ENCODE measurements at regions not wholly inside any gene's neighbourhood (a gene's known extent, or its start where the extent isn't known, plus 50 kb on each side); places are given as distances from the start of the nearest gene placed in this dataset.

DNA sequence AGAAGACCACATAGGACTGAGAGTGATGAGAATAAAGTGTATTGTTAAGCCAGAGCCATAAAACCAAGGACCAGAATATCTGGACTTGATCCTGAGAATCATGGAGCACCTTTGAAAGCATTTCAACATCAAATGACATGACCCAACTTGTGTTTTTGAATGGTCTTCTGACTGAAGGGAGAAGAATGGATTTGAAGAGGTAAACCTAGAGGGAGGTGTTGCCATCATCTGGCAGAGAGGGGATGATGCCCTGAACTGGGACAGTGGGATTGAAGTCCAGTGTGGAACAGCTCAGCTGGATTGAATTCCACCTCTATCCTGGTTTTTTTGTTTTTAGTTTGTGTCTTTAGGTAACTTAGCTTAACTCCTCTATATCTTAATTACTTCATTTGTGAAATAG lies 570.0 kb downstream of the TBC1D32 start:
- TF ChIP-seq, protein P1, sequence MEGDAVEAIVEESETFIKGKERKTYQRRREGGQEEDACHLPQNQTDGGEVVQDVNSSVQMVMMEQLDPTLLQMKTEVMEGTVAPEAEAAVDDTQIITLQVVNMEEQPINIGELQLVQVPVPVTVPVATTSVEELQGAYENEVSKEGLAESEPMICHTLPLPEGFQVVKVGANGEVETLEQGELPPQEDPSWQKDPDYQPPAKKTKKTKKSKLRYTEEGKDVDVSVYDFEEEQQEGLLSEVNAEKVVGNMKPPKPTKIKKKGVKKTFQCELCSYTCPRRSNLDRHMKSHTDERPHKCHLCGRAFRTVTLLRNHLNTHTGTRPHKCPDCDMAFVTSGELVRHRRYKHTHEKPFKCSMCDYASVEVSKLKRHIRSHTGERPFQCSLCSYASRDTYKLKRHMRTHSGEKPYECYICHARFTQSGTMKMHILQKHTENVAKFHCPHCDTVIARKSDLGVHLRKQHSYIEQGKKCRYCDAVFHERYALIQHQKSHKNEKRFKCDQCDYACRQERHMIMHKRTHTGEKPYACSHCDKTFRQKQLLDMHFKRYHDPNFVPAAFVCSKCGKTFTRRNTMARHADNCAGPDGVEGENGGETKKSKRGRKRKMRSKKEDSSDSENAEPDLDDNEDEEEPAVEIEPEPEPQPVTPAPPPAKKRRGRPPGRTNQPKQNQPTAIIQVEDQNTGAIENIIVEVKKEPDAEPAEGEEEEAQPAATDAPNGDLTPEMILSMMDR (IDR thresholded peaks at IDR 0.05) = no peak
- TF ChIP-seq POLR2A (IDR thresholded peaks at IDR 0.05) = no peak

Data from lower leg skin (tissue), 3 donors.